ENCODE measurements at regions not wholly inside any gene's neighbourhood (a gene's known extent, or its start where the extent isn't known, plus 50 kb on each side); places are given as distances from the start of the nearest gene placed in this dataset.

DNA sequence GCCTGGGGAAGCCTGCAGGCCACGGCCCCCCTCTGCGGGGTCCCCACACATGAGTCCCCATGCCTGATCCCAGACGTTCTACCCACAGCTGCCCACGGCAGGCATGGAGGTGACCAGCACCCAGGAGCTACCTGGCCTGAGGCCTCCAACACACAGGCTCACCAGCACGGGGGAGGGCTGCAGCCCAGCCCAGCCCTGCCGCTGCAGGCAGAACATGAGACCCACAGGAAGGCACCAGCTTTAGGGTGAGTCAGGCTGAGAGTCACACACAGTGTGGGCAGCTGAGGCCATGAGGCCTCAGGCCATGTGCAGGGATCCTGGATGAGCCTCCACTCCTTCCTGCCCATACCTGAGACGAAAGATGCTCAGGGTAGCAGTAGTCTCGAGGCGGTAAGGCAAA, 121.1 kb downstream of the PSMG1 start:
- TF ChIP-seq, protein P1, sequence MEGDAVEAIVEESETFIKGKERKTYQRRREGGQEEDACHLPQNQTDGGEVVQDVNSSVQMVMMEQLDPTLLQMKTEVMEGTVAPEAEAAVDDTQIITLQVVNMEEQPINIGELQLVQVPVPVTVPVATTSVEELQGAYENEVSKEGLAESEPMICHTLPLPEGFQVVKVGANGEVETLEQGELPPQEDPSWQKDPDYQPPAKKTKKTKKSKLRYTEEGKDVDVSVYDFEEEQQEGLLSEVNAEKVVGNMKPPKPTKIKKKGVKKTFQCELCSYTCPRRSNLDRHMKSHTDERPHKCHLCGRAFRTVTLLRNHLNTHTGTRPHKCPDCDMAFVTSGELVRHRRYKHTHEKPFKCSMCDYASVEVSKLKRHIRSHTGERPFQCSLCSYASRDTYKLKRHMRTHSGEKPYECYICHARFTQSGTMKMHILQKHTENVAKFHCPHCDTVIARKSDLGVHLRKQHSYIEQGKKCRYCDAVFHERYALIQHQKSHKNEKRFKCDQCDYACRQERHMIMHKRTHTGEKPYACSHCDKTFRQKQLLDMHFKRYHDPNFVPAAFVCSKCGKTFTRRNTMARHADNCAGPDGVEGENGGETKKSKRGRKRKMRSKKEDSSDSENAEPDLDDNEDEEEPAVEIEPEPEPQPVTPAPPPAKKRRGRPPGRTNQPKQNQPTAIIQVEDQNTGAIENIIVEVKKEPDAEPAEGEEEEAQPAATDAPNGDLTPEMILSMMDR (conservative IDR thresholded peaks at IDR 0.05) = no peak
- no peak for TF ChIP-seq EZH2 (IDR thresholded peaks at IDR 0.05; ENCODE audit: low read depth)

Data from PC-9 (cell line).